HG03064 (cell line): ENCODE measurements at regions not wholly inside any gene's neighbourhood (a gene's known extent, or its start where the extent isn't known, plus 50 kb on each side); places are given as distances from the start of the nearest gene placed in this dataset.
"Not testable (repeated sequence)": the region's sequence is repeated elsewhere in the genome, so short reads cannot be mapped to it uniquely, and the experiment has no call there.

Experiments
- ATAC-seq: cut with Tn5 transposase; IDR thresholded peaks from one replicate; pipeline ENCODE4 v1.9.1; 2021; ENCODE audit warnings: low read depth; ENCODE audit not compliant: unreplicated experiment

GRCh38 chr2:215863687-215864086, 149.7 kb downstream of the MREG start:
- ATAC-seq, result no peak

- no peak for ATAC-seq
Observed at GRCh38 chr2:215862351-215862771, 151.0 kb downstream of the MREG start.

GRCh38 chr2:215861607-215862350, 151.6 kb downstream of the MREG start:
- ATAC-seq, result no peak

GRCh38 chr2:215856080-215856479, 157.3 kb downstream of the MREG start:
- no peak for ATAC-seq

GRCh38 chr2:215855308-215855707, 158.0 kb downstream of the MREG start:
- not testable (repeated sequence) for ATAC-seq

GRCh38 chr2:215854008-215854407, 159.3 kb downstream of the MREG start:
- no peak for ATAC-seq

- ATAC-seq, result no peak
Observed at GRCh38 chr2:215851696-215852095, 161.7 kb downstream of the MREG start.

- no peak for ATAC-seq
Observed at GRCh38 chr2:215851082-215851481, 162.3 kb downstream of the MREG start.

GRCh38 chr2:215850380-215850779, 163.0 kb downstream of the MREG start:
- no peak for ATAC-seq

GRCh38 chr2:215849771-215850170, 163.6 kb downstream of the MREG start:
- ATAC-seq, result no peak

- ATAC-seq, result no peak
Observed at GRCh38 chr2:215848698-215849097, 164.7 kb downstream of the MREG start.

GRCh38 chr2:215848146-215848545, 165.2 kb downstream of the MREG start:
- ATAC-seq, result no peak

- no peak for ATAC-seq
Observed at GRCh38 chr2:215847718-215848117, 165.6 kb downstream of the MREG start.

GRCh38 chr2:215847056-215847455, 166.3 kb downstream of the MREG start:
- no peak for ATAC-seq

GRCh38 chr2:215845839-215846586, 167.3 kb downstream of the MREG start:
- ATAC-seq, result peak; percentile 60

- no peak for ATAC-seq
Observed at GRCh38 chr2:215843579-215843978, 169.8 kb downstream of the MREG start.

- ATAC-seq, result no peak
Observed at GRCh38 chr2:215841175-215841816, 172.1 kb downstream of the MREG start.

- no peak for ATAC-seq
Observed at GRCh38 chr2:215839816-215840215, 173.5 kb downstream of the MREG start.

- no peak for ATAC-seq
Observed at GRCh38 chr2:215839309-215839708, 174.0 kb downstream of the MREG start.

- no peak for ATAC-seq
Observed at GRCh38 chr2:215836881-215837280, 176.5 kb downstream of the MREG start.

- ATAC-seq, result no peak
Observed at GRCh38 chr2:215835657-215836056, 177.7 kb downstream of the MREG start.
